GM10248 (cell line): ENCODE measurements at regions not wholly inside any gene's neighbourhood (a gene's known extent, or its start where the extent isn't known, plus 50 kb on each side); places are given as distances from the start of the nearest gene placed in this dataset.

Experiments
- CTCF ChIA-PET: fragments of 300-600 bp; sonication (Branson Sonifier 250); formaldehyde crosslinking; extraction: SDS; loops from one replicate; lab custom pipeline; 2021; ENCODE audit warnings: antibody characterized with exemption; lab: Yijun Ruan, JAX
- POLR2A ChIA-PET: fragments of 350-650 bp; sonication (Branson Sonifier 250); formaldehyde crosslinking; extraction: SDS; loops from one replicate; lab custom pipeline; 2020; ENCODE audit warnings: antibody characterized with exemption; lab: Yijun Ruan, JAX
- DNase-seq: peaks from one replicate; pipeline ENCODE4 v3.0.0; 2012; ENCODE audit errors: extremely low spot score
- TF ChIP-seq, protein P1 (sequence below): IDR thresholded peaks from 2 replicates; pipeline ENCODE4 v1.5.1; 2012; ENCODE audit warnings: mild to moderate bottlenecking, low read depth; ENCODE audit errors: extremely low read depth, missing control alignments, control extremely low read depth

DNA sequence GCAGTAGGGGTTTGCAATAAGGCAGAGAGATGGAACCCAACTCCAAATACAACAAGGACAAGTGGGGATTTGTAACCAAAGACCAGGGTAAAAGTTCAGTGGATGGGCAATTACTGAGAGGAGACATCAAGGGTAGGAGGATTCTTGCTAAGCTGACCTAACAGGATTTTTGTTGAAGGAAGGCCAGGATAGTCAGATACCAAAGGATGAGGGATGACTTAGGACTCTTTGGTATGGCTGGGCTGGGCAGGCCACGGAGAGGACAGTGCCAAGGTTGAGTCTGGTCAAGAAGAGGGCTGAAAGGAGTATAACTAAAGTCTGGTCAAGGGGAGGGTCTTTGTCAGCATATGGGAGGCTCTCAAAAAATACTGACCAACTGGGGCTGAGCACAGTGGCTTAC is 85.3 kb upstream of the UBE2E2 start:
- no peak for DNase-seq
- CTCF ChIA-PET, result interaction anchor here (1.5 kb wide), 2 partner anchors 8 to 9 kb away, joined by 3 to 6 read pairs; no protein-coding TSS in a partner anchor
- TF ChIP-seq, protein P1, sequence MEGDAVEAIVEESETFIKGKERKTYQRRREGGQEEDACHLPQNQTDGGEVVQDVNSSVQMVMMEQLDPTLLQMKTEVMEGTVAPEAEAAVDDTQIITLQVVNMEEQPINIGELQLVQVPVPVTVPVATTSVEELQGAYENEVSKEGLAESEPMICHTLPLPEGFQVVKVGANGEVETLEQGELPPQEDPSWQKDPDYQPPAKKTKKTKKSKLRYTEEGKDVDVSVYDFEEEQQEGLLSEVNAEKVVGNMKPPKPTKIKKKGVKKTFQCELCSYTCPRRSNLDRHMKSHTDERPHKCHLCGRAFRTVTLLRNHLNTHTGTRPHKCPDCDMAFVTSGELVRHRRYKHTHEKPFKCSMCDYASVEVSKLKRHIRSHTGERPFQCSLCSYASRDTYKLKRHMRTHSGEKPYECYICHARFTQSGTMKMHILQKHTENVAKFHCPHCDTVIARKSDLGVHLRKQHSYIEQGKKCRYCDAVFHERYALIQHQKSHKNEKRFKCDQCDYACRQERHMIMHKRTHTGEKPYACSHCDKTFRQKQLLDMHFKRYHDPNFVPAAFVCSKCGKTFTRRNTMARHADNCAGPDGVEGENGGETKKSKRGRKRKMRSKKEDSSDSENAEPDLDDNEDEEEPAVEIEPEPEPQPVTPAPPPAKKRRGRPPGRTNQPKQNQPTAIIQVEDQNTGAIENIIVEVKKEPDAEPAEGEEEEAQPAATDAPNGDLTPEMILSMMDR, result no peak
- POLR2A ChIA-PET, result no interaction called here

DNA sequence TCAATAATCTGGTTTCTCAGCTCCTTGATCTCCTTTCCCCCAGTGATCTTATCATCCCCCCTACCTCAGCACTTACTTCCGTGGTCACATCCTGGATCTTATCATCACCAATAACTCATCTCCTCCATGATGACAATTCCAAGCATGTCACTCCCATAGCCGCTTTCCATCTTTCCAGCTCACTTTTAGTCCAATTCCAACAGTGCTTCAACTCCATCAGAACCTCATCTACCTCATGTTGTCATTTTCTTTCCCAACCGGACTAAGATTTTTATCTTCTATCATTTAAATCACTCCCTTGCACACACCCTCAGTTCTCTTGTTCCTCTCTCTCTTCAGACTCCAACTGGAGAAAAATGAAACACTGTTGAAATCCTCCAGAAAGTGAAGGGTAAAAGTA is 75.9 kb upstream of the UBE2E2 start:
- POLR2A ChIA-PET, result no interaction called here

DNA sequence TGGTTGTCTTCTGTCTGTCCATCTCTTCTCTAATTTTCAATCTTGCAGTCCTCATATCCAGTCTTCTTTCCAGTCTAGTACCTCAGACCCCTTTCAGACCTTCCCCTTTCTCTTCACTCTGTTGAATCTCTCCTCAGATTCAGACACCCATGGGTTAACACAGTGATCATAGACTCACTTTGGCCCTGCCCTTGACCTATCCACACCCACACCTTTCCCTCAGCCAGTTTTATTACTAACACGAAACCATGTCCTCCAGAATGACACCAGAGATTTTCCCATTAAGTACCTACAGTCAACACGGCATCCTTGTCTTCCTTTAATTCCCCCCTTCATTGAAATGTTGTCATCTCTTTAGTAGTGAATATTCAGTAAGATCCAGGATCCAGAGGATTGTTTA is 74.5 kb upstream of the UBE2E2 start:
- POLR2A ChIA-PET, result no interaction called here
- TF ChIP-seq, protein P1, result no peak
- CTCF ChIA-PET, result interaction anchor here (1.3 kb wide), 1 partner anchor 19 kb away, joined by 3 read pairs; no protein-coding TSS in a partner anchor
- no peak for DNase-seq

More for the DNA sequence above, 75.9 kb upstream of the UBE2E2 start:
- TF ChIP-seq, protein P1, result no peak
- DNase-seq, result no peak
- CTCF ChIA-PET, result interaction anchor here (1.2 to 1.3 kb wide), 3 partner anchors 10 to 20 kb away, joined by 3 to 4 read pairs (median 3); no protein-coding TSS in a partner anchor

DNA sequence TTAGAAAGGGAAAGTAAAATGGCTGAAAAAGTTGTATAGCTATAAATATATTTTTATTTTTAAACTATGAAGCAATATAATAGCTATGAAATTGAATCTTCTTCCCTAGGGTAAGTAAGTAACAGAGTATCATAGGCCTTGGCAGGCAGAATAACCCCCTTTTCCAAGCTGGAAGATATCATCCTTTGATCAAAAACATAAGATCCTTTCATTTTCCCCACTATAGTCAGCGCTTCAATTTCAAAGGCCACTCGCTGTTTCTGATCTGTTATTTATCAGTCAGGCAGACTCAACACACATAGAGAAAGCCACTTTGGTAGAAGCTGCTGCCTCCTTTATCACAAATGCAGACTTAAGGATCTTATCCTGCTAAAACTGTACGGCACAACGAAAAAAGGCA is 74.0 kb upstream of the UBE2E2 start:
- TF ChIP-seq, protein P1, result no peak
- no peak for DNase-seq
- ChIA-PET CTCF (no interaction called here), POLR2A (no interaction called here)

DNA sequence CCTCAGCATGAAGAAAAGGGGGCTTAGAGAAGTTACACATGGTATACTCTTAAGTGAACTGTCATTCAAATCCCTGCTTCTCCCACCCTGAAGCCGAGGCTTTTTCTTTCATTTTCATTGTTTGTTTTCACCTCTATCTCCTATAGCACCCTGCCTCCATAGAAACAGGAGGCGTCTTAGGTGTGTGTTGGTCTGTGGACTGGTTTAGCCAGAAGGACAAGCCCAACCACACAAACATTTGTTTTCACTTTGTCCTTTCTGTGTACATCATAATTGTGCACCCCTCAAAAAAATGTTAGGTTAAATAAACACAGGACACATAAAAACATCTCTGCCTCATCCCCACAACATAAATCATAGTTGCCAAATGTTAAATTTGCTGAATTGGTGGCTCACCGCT is 73.3 kb upstream of the UBE2E2 start:
- POLR2A ChIA-PET, result no interaction called here
- no peak for DNase-seq
- CTCF ChIA-PET, result no interaction called here
- TF ChIP-seq, protein P1, result no peak

DNA sequence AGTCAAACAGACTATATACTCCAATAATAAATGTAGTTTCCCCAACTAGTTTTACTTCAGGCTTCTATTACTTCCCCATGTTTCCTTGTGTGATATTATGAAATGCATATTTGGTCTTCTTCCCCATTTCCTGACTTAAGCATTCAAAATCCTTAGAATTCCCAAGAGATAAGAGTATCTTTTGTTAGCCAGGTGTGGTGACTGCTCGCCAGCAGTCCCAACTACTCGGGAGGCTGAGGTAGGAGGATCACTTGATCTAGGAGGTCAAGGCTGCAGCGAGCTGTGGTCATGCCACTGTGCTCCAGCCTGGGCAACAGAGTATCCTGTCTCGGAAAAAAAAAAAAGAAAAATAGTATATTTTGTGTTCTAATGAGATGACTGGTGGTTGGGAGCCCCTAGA is 72.7 kb upstream of the UBE2E2 start:
- no peak for DNase-seq
- ChIA-PET CTCF (no interaction called here), POLR2A (no interaction called here)
- TF ChIP-seq, protein P1, result no peak
